Glutamatergic neuron (in vitro differentiated cells): ENCODE measurements at regions not wholly inside any gene's neighbourhood (a gene's known extent, or its start where the extent isn't known, plus 50 kb on each side); places are given as distances from the start of the nearest gene placed in this dataset.

Experiments used
- DNase-seq: peaks from one replicate; pipeline ENCODE4 v3.0.0; 2022
- H3K27ac Mint-ChIP-seq: one replicate; pipeline ENCODE4 v1.8.0; 2020; ENCODE audit warnings: mild to moderate bottlenecking, mixed read lengths, inconsistent platforms; ENCODE audit not compliant: unreplicated experiment
- H3K27me3 Mint-ChIP-seq: one replicate; pipeline ENCODE4 v1.8.0; 2020; ENCODE audit warnings: mild to moderate bottlenecking, moderate library complexity, mixed read lengths, inconsistent platforms; ENCODE audit not compliant: unreplicated experiment
- H3K36me3 Mint-ChIP-seq: one replicate; pipeline ENCODE4 v1.8.0; 2020; ENCODE audit warnings: mild to moderate bottlenecking, mixed read lengths, inconsistent platforms; ENCODE audit not compliant: unreplicated experiment
- H3K4me1 Mint-ChIP-seq: one replicate; pipeline ENCODE4 v1.8.0; 2020; ENCODE audit warnings: mild to moderate bottlenecking, low read depth, mixed read lengths, inconsistent platforms; ENCODE audit not compliant: unreplicated experiment
- H3K4me3 Mint-ChIP-seq: one replicate; pipeline ENCODE4 v1.8.0; 2020; ENCODE audit warnings: mild to moderate bottlenecking, mixed read lengths, inconsistent platforms; ENCODE audit not compliant: unreplicated experiment
- H3K9me3 Mint-ChIP-seq: one replicate; pipeline ENCODE4 v1.8.0; 2020; ENCODE audit warnings: mild to moderate bottlenecking, moderate library complexity, mixed read lengths, inconsistent platforms; ENCODE audit not compliant: unreplicated experiment
- CTCF ChIP-seq: fragments of 200-600 bp; sonication (generic); IDR thresholded peaks from one replicate; pipeline ENCODE4 v1.5.0; 2021; ENCODE audit not compliant: partially characterized antibody, unreplicated experiment

GRCh38 chr1:163013826-163014600, 55.1 kb upstream of the RGS4 start:
- H3K27ac Mint-ChIP-seq: no peak overlapping the region
- no peaks in the 10 kb centered on the region for H3K36me3 Mint-ChIP-seq
- no peak for TF ChIP-seq CTCF
- DNase-seq: no peak
- H3K4me3 Mint-ChIP-seq: no peak overlapping the region
- no peaks in the 10 kb centered on the region for H3K9me3 Mint-ChIP-seq
- H3K27me3 Mint-ChIP-seq: peaks cover 1% of the 10 kb centered on the region
- H3K4me1 Mint-ChIP-seq: no peaks in the 10 kb centered on the region

GRCh38 chr1:163006051-163006834, 62.9 kb upstream of the RGS4 start:
- Mint-ChIP-seq H3K27me3 (no peaks in the 10 kb centered on the region), H3K9me3 (no peaks in the 10 kb centered on the region), H3K4me1 (no peaks in the 10 kb centered on the region), H3K36me3 (no peaks in the 10 kb centered on the region), H3K4me3 (no peak overlapping the region), H3K27ac (no peak overlapping the region)
- DNase-seq: no peak
- no peak for TF ChIP-seq CTCF

- H3K4me1 Mint-ChIP-seq: no peaks in the 10 kb centered on the region
- no peaks in the 10 kb centered on the region for H3K27me3 Mint-ChIP-seq
- no peaks in the 10 kb centered on the region for H3K36me3 Mint-ChIP-seq
- no peak for TF ChIP-seq CTCF
- H3K27ac Mint-ChIP-seq: no peak overlapping the region
- DNase-seq: no peak
- no peak overlapping the region for H3K4me3 Mint-ChIP-seq
- H3K9me3 Mint-ChIP-seq: no peaks in the 10 kb centered on the region
Measured at GRCh38 chr1:162997499-162998285, 71.5 kb upstream of the RGS4 start.

GRCh38 chr1:162996261-162996660, 72.9 kb upstream of the RGS4 start:
- Mint-ChIP-seq H3K4me1 (no peaks in the 10 kb centered on the region), H3K4me3 (no peak overlapping the region), H3K36me3 (no peaks in the 10 kb centered on the region), H3K9me3 (no peaks in the 10 kb centered on the region), H3K27ac (no peak overlapping the region), H3K27me3 (no peaks in the 10 kb centered on the region)
- no peak for TF ChIP-seq CTCF
- no peak for DNase-seq
